ENCODE measurements at regions not wholly inside any gene's neighbourhood (a gene's known extent, or its start where the extent isn't known, plus 50 kb on each side); places are given as distances from the start of the nearest gene placed in this dataset.

DNA sequence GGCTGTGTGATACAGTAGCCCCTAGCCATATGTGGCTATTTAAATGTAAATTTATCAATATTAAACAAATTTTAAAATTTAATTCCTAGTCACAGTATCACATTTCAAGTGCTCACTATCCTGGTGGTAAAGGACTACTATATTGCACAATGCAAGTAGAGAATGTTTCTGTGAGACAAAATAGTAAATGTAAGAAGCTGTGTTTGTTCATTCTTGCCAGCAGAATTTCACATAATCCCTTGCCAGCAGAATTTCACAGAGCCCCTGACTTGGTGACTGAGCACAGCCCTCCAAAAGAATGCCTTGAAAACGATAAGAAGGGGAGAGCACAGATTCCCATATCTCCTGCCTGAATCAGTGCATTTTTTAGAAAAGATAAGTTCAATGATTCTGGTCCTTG is 75.9 kb upstream of the SELENOP start:
- H3K27ac ChIP-seq (ENCODE audit: extremely low read depth, low read depth, low read length), result no peak overlapping the region
- no TSS peak for BruUV-seq (replicated peaks)
- FAIRE-seq (no peak), ATAC-seq (no peak), DNase-seq (ENCODE audit: extremely low read depth in 1 of 4, low spot score in 3 of 4) (no peak)
- H2AFZ ChIP-seq (ENCODE audit: low read depth, low read length), result no peak overlapping the region
- no peak overlapping the region for H3K4me3 ChIP-seq
- H3K79me2 ChIP-seq (ENCODE audit: control insufficient read depth, insufficient read depth, low read length), result no peaks in the 10 kb centered on the region
- no peaks in the 10 kb centered on the region for H3K9me1 ChIP-seq (ENCODE audit: control insufficient read depth, insufficient read depth, low read length)
- 0% methylated on average over 1 of the region's 1 CpG for WGBS (ENCODE audit: insufficient coverage, low coverage, missing lambda C conversion rate)
- no peaks in the 10 kb centered on the region for H3K36me3 ChIP-seq (ENCODE audit: control insufficient read depth, insufficient read depth, low read length)
- TF ChIP-seq, protein P1, sequence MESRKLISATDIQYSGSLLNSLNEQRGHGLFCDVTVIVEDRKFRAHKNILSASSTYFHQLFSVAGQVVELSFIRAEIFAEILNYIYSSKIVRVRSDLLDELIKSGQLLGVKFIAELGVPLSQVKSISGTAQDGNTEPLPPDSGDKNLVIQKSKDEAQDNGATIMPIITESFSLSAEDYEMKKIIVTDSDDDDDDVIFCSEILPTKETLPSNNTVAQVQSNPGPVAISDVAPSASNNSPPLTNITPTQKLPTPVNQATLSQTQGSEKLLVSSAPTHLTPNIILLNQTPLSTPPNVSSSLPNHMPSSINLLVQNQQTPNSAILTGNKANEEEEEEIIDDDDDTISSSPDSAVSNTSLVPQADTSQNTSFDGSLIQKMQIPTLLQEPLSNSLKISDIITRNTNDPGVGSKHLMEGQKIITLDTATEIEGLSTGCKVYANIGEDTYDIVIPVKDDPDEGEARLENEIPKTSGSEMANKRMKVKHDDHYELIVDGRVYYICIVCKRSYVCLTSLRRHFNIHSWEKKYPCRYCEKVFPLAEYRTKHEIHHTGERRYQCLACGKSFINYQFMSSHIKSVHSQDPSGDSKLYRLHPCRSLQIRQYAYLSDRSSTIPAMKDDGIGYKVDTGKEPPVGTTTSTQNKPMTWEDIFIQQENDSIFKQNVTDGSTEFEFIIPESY (CRISPR knock-in tag; IDR thresholded peaks at IDR 0.05), result no peak
- TF ChIP-seq CEBPB (tag; IDR thresholded peaks at IDR 0.05) (peak; percentile 81), RCOR1 (IDR thresholded peaks at IDR 0.05; ENCODE audit: borderline replicate concordance in 1 of 2, low read depth in 2 of 2, low read length in 2 of 2) (peak in 1 of 2 experiments; percentile 61; a peak in 1 of 4 replicates), CEBPG (CRISPR knock-in tag; IDR thresholded peaks at IDR 0.05) (no peak), CEBPG (tag; conservative IDR thresholded peaks at IDR 0.05 in 1 of 2, IDR thresholded peaks at IDR 0.05 in 1 of 2) (peak; percentile 50 to 81; a peak in 3 of 4 replicates)
- no peak overlapping the region for H3K9ac ChIP-seq (ENCODE audit: insufficient read depth in 1 of 2, low read depth in 2 of 2, low read length in 2 of 2)
- H3K27me3 ChIP-seq (ENCODE audit: control insufficient read depth in 2 of 2, insufficient read depth in 2 of 2, low read length in 2 of 2), result no peaks in the 10 kb centered on the region; a peak in 1 of 5 replicates
- no peaks in the 10 kb centered on the region for H4K20me1 ChIP-seq (replicated peaks; ENCODE audit: control insufficient read depth, insufficient read depth, low read length)
- H3K9me3 ChIP-seq (replicated peaks; ENCODE audit: control insufficient read depth, insufficient read depth, low read depth, low read length), result no peaks in the 10 kb centered on the region
- in situ Hi-C loops (cut with MboI) (loop anchor here (25.0 kb wide), 1 partner anchor 300 kb away; no protein-coding TSS in a partner anchor), intact Hi-C loops (cut with micrococcal nuclease) (loop anchor here (5.0 to 10.0 kb wide), 6 partner anchors 80 to 1030 kb away; partner anchors contain the start of gene GHR)
- no peak overlapping the region for H3K4me2 ChIP-seq (ENCODE audit: insufficient read depth, low read length)
- POLR2A ChIA-PET, result no interaction called here
- no peaks in the 10 kb centered on the region for H3K4me1 ChIP-seq (replicated peaks in 1 of 2; ENCODE audit: control insufficient read depth in 2 of 2, insufficient read depth in 2 of 2, low read length in 2 of 2)
- CTCF ChIA-PET (ENCODE audit: low intra/inter-chr PET ratio), result interaction anchor here (0.6 kb wide), 1 partner anchor 1166 kb away, joined by 3 read pairs; no protein-coding TSS in a partner anchor

All from K562 (cell line).